ENCODE measurements at regions not wholly inside any gene's neighbourhood (a gene's known extent, or its start where the extent isn't known, plus 50 kb on each side); places are given as distances from the start of the nearest gene placed in this dataset.

- no peak for DNase-seq
- H3K4me3 ChIP-seq: no peak overlapping the region
- TF ChIP-seq, protein P1, sequence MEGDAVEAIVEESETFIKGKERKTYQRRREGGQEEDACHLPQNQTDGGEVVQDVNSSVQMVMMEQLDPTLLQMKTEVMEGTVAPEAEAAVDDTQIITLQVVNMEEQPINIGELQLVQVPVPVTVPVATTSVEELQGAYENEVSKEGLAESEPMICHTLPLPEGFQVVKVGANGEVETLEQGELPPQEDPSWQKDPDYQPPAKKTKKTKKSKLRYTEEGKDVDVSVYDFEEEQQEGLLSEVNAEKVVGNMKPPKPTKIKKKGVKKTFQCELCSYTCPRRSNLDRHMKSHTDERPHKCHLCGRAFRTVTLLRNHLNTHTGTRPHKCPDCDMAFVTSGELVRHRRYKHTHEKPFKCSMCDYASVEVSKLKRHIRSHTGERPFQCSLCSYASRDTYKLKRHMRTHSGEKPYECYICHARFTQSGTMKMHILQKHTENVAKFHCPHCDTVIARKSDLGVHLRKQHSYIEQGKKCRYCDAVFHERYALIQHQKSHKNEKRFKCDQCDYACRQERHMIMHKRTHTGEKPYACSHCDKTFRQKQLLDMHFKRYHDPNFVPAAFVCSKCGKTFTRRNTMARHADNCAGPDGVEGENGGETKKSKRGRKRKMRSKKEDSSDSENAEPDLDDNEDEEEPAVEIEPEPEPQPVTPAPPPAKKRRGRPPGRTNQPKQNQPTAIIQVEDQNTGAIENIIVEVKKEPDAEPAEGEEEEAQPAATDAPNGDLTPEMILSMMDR (IDR thresholded peaks at IDR 0.05): no peak
- intact Hi-C loops (cut with DNase I): no loop called here
- H3K36me3 ChIP-seq: no peaks in the 10 kb centered on the region
- H3K27me3 ChIP-seq: no peaks in the 10 kb centered on the region
- ATAC-seq: no peak
- H3K9me3 ChIP-seq: no peaks in the 10 kb centered on the region
- no peak overlapping the region for H3K27ac ChIP-seq
- H3K4me1 ChIP-seq: no peaks in the 10 kb centered on the region
Observed at GRCh38 chrY:19142093-19142492, 368.6 kb upstream of the HSFY2 start.

DNA sequence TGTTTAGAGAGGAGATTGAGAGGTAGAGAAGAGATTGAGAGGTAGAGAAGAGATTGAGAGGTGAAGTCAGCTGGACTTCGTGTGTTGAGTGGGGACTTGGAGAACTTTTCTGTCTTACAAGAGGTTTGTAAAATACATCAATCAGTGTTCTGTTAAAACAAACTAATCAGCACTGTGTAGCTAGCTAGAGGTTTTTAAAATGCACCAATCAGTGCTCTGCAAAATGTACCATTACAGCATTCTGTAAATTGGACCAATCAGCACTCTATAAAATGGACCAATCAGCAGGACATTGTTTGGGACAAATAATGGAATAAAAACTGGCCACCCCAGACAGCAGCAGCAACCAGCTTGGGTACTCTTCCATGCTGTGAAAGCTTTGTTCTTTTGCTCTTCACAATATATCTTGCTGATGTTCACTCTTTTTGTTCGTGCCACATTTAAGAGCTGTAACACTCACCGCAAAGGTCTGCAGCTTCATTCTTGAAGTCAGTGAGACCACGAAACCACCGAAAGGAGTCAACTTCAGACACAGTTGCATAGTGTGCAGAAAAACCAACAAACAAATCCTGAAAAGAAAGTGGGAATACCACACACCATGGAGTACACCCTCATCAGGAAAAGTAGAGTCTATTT, 366.9 kb upstream of the HSFY2 start:
- ATAC-seq: no peak
- H3K4me3 ChIP-seq: no peak overlapping the region
- no peak for DNase-seq
- intact Hi-C loops (cut with DNase I): no loop called here
- H3K27me3 ChIP-seq: no peaks in the 10 kb centered on the region
- H3K27ac ChIP-seq: no peak overlapping the region
- no peaks in the 10 kb centered on the region for H3K9me3 ChIP-seq
- TF ChIP-seq, protein P1 (IDR thresholded peaks at IDR 0.05): no peak
- no peaks in the 10 kb centered on the region for H3K36me3 ChIP-seq
- H3K4me1 ChIP-seq: no peaks in the 10 kb centered on the region

GRCh38 chrY:19134426-19134825, 360.9 kb upstream of the HSFY2 start:
- no peaks in the 10 kb centered on the region for H3K4me1 ChIP-seq
- H3K27ac ChIP-seq: no peak overlapping the region
- no peaks in the 10 kb centered on the region for H3K36me3 ChIP-seq
- TF ChIP-seq, protein P1 (IDR thresholded peaks at IDR 0.05): no peak
- intact Hi-C loops (cut with DNase I): no loop called here
- DNase-seq: no peak
- no peaks in the 10 kb centered on the region for H3K9me3 ChIP-seq
- H3K27me3 ChIP-seq: no peaks in the 10 kb centered on the region
- no peak for ATAC-seq
- no peak overlapping the region for H3K4me3 ChIP-seq

DNA sequence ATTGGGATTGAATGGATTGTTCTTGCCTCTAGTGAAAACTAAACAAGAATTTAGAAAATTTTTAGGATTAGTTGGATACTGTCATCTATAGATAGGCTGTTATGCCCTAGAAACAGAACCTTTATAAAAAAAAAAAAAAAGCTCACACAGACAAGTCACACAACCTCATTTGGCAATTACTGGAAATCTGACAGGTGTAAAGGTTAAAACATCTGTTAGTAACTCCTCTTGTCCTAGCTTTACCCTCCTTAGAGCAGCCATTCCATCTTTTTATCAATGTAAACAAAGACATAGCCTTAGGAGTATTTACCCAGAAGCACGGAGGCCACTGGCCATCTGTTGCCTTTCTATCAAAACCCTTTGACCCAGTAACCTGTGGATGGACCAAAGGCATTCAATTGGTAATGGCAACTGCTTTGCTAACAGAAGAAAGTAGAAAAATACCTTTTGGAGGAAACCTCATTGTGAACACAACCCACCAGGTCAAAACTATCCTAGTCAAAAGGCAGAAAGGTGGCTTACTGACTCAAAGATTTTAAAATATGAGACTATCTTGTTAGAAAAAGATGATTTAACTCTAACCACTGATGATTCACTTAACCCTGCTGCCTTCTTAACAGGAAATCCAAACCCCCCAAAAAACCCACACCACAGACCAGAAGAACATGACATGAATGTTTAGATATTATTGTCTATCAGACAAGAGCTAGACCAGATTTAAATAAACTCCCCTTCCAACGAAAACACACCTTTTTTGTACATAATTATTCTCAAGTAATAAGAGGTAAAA, 357.2 kb upstream of the HSFY2 start:
- TF ChIP-seq, protein P1 (IDR thresholded peaks at IDR 0.05): no peak
- H3K27ac ChIP-seq: no peak overlapping the region
- H3K4me1 ChIP-seq: no peaks in the 10 kb centered on the region
- no peaks in the 10 kb centered on the region for H3K27me3 ChIP-seq
- intact Hi-C loops (cut with DNase I): no loop called here
- ATAC-seq (no peak), DNase-seq (no peak)
- no peaks in the 10 kb centered on the region for H3K36me3 ChIP-seq
- no peak overlapping the region for H3K4me3 ChIP-seq
- no peaks in the 10 kb centered on the region for H3K9me3 ChIP-seq

DNA sequence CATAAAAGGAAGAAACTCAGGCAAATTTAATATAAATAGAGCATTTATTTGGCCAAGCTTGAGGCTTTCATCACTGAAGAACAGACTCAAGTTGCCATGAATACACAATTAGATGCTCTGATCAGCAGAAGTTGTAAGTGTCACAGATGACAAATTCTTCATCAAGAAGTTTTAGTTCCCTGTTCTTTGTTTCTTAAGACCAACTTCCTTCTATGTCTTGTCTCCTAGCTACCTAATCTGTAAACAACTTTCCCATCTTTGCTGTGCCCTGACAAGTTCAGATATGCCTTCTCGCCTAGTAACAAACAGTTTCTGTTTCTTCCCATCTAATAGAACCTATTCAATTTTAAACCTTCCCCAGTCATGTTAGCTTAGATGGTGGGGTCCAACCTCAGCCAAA, 353.4 kb upstream of the HSFY2 start:
- H3K27me3 ChIP-seq: no peaks in the 10 kb centered on the region
- H3K36me3 ChIP-seq: no peaks in the 10 kb centered on the region
- no peak for ATAC-seq
- no peak overlapping the region for H3K27ac ChIP-seq
- H3K4me1 ChIP-seq: no peaks in the 10 kb centered on the region
- H3K9me3 ChIP-seq: no peaks in the 10 kb centered on the region
- intact Hi-C loops (cut with DNase I): no loop called here
- no peak for DNase-seq
- TF ChIP-seq, protein P1 (IDR thresholded peaks at IDR 0.05): no peak
- no peak overlapping the region for H3K4me3 ChIP-seq
